ENCODE measurements at regions not wholly inside any gene's neighbourhood (a gene's known extent, or its start where the extent isn't known, plus 50 kb on each side); places are given as distances from the start of the nearest gene placed in this dataset.
"Not testable (repeated sequence)": the region's sequence is repeated elsewhere in the genome, so short reads cannot be mapped to it uniquely, and the experiment has no call there.

GRCh38 chr5:97501286-97501964 lies 318.4 kb upstream of the RIOK2 start:
- no peaks in the 10 kb centered on the region for H3K27me3 ChIP-seq (ENCODE audit: control insufficient read depth in 1 of 2, insufficient read depth in 2 of 2, low read length in 1 of 2)
- no peak overlapping the region for H3K4me3 ChIP-seq (ENCODE audit: low read length in 2 of 2)
- DNase-seq (no peak), ATAC-seq (ENCODE audit: low FRiP score) (no peak)
- intact Hi-C loops (cut with DNase I): no loop called here
- H3K27ac ChIP-seq (ENCODE audit: low read depth in 1 of 2, low read length in 2 of 2): no peak overlapping the region
- WGBS, 2 donors: 37 to 57% methylated on average over 3 of the region's 3 CpGs
- H3K36me3 ChIP-seq (ENCODE audit: control insufficient read depth in 1 of 2, insufficient read depth in 2 of 2, low read length in 1 of 2): no peaks in the 10 kb centered on the region
- no peaks in the 10 kb centered on the region for H3K4me1 ChIP-seq (ENCODE audit: control insufficient read depth in 1 of 2, insufficient read depth in 2 of 2, low read length in 2 of 2)
- H3K9me3 ChIP-seq (ENCODE audit: control insufficient read depth, low read length): no peaks in the 10 kb centered on the region

- no peak overlapping the region for H3K27ac ChIP-seq (ENCODE audit: low read depth in 1 of 2, low read length in 2 of 2)
These were observed 318.9 kb upstream of the RIOK2 start for GRCh38 chr5:97501965-97502305.

GRCh38 chr5:97508864-97509263 lies 325.8 kb upstream of the RIOK2 start:
- intact Hi-C loops (cut with DNase I): no loop called here
- Histone ChIP-seq H3K4me3 (ENCODE audit: low read length in 2 of 2) (no peak overlapping the region), H3K27ac (ENCODE audit: low read depth in 1 of 2, low read length in 2 of 2) (no peak overlapping the region), H3K36me3 (ENCODE audit: control insufficient read depth in 1 of 2, insufficient read depth in 2 of 2, low read length in 1 of 2) (no peaks in the 10 kb centered on the region), H3K27me3 (ENCODE audit: control insufficient read depth in 1 of 2, insufficient read depth in 2 of 2, low read length in 1 of 2) (no peaks in the 10 kb centered on the region), H3K9me3 (ENCODE audit: control insufficient read depth, low read length) (no peaks in the 10 kb centered on the region), H3K4me1 (ENCODE audit: control insufficient read depth in 1 of 2, insufficient read depth in 2 of 2, low read length in 2 of 2) (no peaks in the 10 kb centered on the region)
- 76% methylated on average over 1 of the region's 1 CpG for WGBS, 2 donors
- ATAC-seq (ENCODE audit: low FRiP score): no peak
- no peak for DNase-seq

More at GRCh38 chr5:97501965-97502305, 318.9 kb upstream of the RIOK2 start:
- no peaks in the 10 kb centered on the region for H3K9me3 ChIP-seq (ENCODE audit: control insufficient read depth, low read length)
- ATAC-seq (ENCODE audit: low FRiP score) (no peak), DNase-seq (no peak)
- no peak overlapping the region for H3K4me3 ChIP-seq (ENCODE audit: low read length in 2 of 2)
- H3K36me3 ChIP-seq (ENCODE audit: control insufficient read depth in 1 of 2, insufficient read depth in 2 of 2, low read length in 1 of 2): no peaks in the 10 kb centered on the region
- H3K4me1 ChIP-seq (ENCODE audit: control insufficient read depth in 1 of 2, insufficient read depth in 2 of 2, low read length in 2 of 2): no peaks in the 10 kb centered on the region
- intact Hi-C loops (cut with DNase I): no loop called here
- WGBS, 2 donors: 63 to 72% methylated on average over 3 of the region's 3 CpGs
- H3K27me3 ChIP-seq (ENCODE audit: control insufficient read depth in 1 of 2, insufficient read depth in 2 of 2, low read length in 1 of 2): no peaks in the 10 kb centered on the region

GRCh38 chr5:97519565-97519964 lies 336.5 kb upstream of the RIOK2 start:
- H3K36me3 ChIP-seq (ENCODE audit: control insufficient read depth in 1 of 2, insufficient read depth in 2 of 2, low read length in 1 of 2); intact Hi-C loops (cut with DNase I); H3K27me3 ChIP-seq (ENCODE audit: control insufficient read depth in 1 of 2, insufficient read depth in 2 of 2, low read length in 1 of 2); ATAC-seq (ENCODE audit: low FRiP score); H3K4me3 ChIP-seq (ENCODE audit: low read length in 2 of 2); H3K9me3 ChIP-seq (ENCODE audit: control insufficient read depth, low read length); H3K27ac ChIP-seq (ENCODE audit: low read depth in 1 of 2, low read length in 2 of 2); DNase-seq; H3K4me1 ChIP-seq (ENCODE audit: control insufficient read depth in 1 of 2, insufficient read depth in 2 of 2, low read length in 2 of 2): not testable (repeated sequence)
- 92 to 94% methylated on average over 22 of the region's 22 CpGs for WGBS, 2 donors

- H3K27ac ChIP-seq (ENCODE audit: low read depth in 1 of 2, low read length in 2 of 2); H3K4me1 ChIP-seq (ENCODE audit: control insufficient read depth in 1 of 2, insufficient read depth in 2 of 2, low read length in 2 of 2); H3K27me3 ChIP-seq (ENCODE audit: control insufficient read depth in 1 of 2, insufficient read depth in 2 of 2, low read length in 1 of 2); H3K36me3 ChIP-seq (ENCODE audit: control insufficient read depth in 1 of 2, insufficient read depth in 2 of 2, low read length in 1 of 2); H3K9me3 ChIP-seq (ENCODE audit: control insufficient read depth, low read length); DNase-seq; intact Hi-C loops (cut with DNase I); H3K4me3 ChIP-seq (ENCODE audit: low read length in 2 of 2); ATAC-seq (ENCODE audit: low FRiP score): not testable (repeated sequence)
- 100% methylated on average over 1 of the region's 2 CpGs; no CpG with 5 or more reads in 1 of the 2 donors for WGBS, 2 donors
These were observed 340.3 kb upstream of the RIOK2 start for GRCh38 chr5:97523336-97523735.

GRCh38 chr5:97525780-97526179 lies 342.7 kb upstream of the RIOK2 start:
- ATAC-seq (ENCODE audit: low FRiP score) (no peak), DNase-seq (no peak)
- Histone ChIP-seq H3K27ac (ENCODE audit: low read depth in 1 of 2, low read length in 2 of 2) (no peak overlapping the region), H3K36me3 (ENCODE audit: control insufficient read depth in 1 of 2, insufficient read depth in 2 of 2, low read length in 1 of 2) (no peaks in the 10 kb centered on the region), H3K9me3 (ENCODE audit: control insufficient read depth, low read length) (no peaks in the 10 kb centered on the region), H3K4me3 (ENCODE audit: low read length in 2 of 2) (no peak overlapping the region), H3K27me3 (ENCODE audit: control insufficient read depth in 1 of 2, insufficient read depth in 2 of 2, low read length in 1 of 2) (no peaks in the 10 kb centered on the region), H3K4me1 (ENCODE audit: control insufficient read depth in 1 of 2, insufficient read depth in 2 of 2, low read length in 2 of 2) (no peaks in the 10 kb centered on the region)
- 76 to 83% methylated on average over 2 of the region's 2 CpGs for WGBS, 2 donors
- intact Hi-C loops (cut with DNase I): no loop called here

GRCh38 chr5:97528941-97529340 lies 345.9 kb upstream of the RIOK2 start:
- H3K27ac ChIP-seq (ENCODE audit: low read depth in 1 of 2, low read length in 2 of 2): no peak overlapping the region
- H3K4me1 ChIP-seq (ENCODE audit: control insufficient read depth in 1 of 2, insufficient read depth in 2 of 2, low read length in 2 of 2): no peaks in the 10 kb centered on the region
- no peaks in the 10 kb centered on the region for H3K9me3 ChIP-seq (ENCODE audit: control insufficient read depth, low read length)
- H3K4me3 ChIP-seq (ENCODE audit: low read length in 2 of 2): no peak overlapping the region
- WGBS, 2 donors: 42 to 46% methylated on average over 4 of the region's 4 CpGs
- intact Hi-C loops (cut with DNase I): no loop called here
- H3K27me3 ChIP-seq (ENCODE audit: control insufficient read depth in 1 of 2, insufficient read depth in 2 of 2, low read length in 1 of 2): no peaks in the 10 kb centered on the region
- DNase-seq: no peak
- no peak for ATAC-seq (ENCODE audit: low FRiP score)
- no peaks in the 10 kb centered on the region for H3K36me3 ChIP-seq (ENCODE audit: control insufficient read depth in 1 of 2, insufficient read depth in 2 of 2, low read length in 1 of 2)

GRCh38 chr5:97529354-97529985 lies 346.4 kb upstream of the RIOK2 start:
- intact Hi-C loops (cut with DNase I): no loop called here
- H3K27me3 ChIP-seq (ENCODE audit: control insufficient read depth in 1 of 2, insufficient read depth in 2 of 2, low read length in 1 of 2): no peaks in the 10 kb centered on the region
- H3K27ac ChIP-seq (ENCODE audit: low read depth in 1 of 2, low read length in 2 of 2): no peak overlapping the region
- ATAC-seq (ENCODE audit: low FRiP score) (no peak), DNase-seq (no peak)
- no peaks in the 10 kb centered on the region for H3K4me1 ChIP-seq (ENCODE audit: control insufficient read depth in 1 of 2, insufficient read depth in 2 of 2, low read length in 2 of 2)
- no peaks in the 10 kb centered on the region for H3K36me3 ChIP-seq (ENCODE audit: control insufficient read depth in 1 of 2, insufficient read depth in 2 of 2, low read length in 1 of 2)
- H3K4me3 ChIP-seq (ENCODE audit: low read length in 2 of 2): no peak overlapping the region
- no peaks in the 10 kb centered on the region for H3K9me3 ChIP-seq (ENCODE audit: control insufficient read depth, low read length)
- 47 to 48% methylated on average over 4 of the region's 4 CpGs for WGBS, 2 donors

- no peaks in the 10 kb centered on the region for H3K27me3 ChIP-seq (ENCODE audit: control insufficient read depth in 1 of 2, insufficient read depth in 2 of 2, low read length in 1 of 2)
- no peak overlapping the region for H3K4me3 ChIP-seq (ENCODE audit: low read length in 2 of 2)
- H3K36me3 ChIP-seq (ENCODE audit: control insufficient read depth in 1 of 2, insufficient read depth in 2 of 2, low read length in 1 of 2): no peaks in the 10 kb centered on the region
- no peaks in the 10 kb centered on the region for H3K4me1 ChIP-seq (ENCODE audit: control insufficient read depth in 1 of 2, insufficient read depth in 2 of 2, low read length in 2 of 2)
- intact Hi-C loops (cut with DNase I): no loop called here
- H3K27ac ChIP-seq (ENCODE audit: low read depth in 1 of 2, low read length in 2 of 2): no peak overlapping the region
- 75 to 83% methylated on average over 2 of the region's 2 CpGs for WGBS, 2 donors
- no peak for DNase-seq
- no peak for ATAC-seq (ENCODE audit: low FRiP score)
- H3K9me3 ChIP-seq (ENCODE audit: control insufficient read depth, low read length): no peaks in the 10 kb centered on the region
These were observed 348.5 kb upstream of the RIOK2 start for GRCh38 chr5:97531549-97531948.

Data from aorta (tissue), 5 donors.